ENCODE measurements at regions not wholly inside any gene's neighbourhood (a gene's known extent, or its start where the extent isn't known, plus 50 kb on each side); places are given as distances from the start of the nearest gene placed in this dataset.

GRCh38 chr11:95692526-95693260 is 96.9 kb downstream of the FAM76B start:
- DNase-seq (ENCODE audit: low read depth in 2 of 2), result no peak

- no peak for DNase-seq (ENCODE audit: low read depth in 2 of 2)
Measured at GRCh38 chr11:95690100-95690499, 99.5 kb downstream of the FAM76B start.

- no peak for DNase-seq (ENCODE audit: low read depth in 2 of 2)
Measured at GRCh38 chr11:95688501-95689222, 100.9 kb downstream of the FAM76B start.

GRCh38 chr11:95688015-95688414 is 101.6 kb downstream of the FAM76B start:
- DNase-seq (ENCODE audit: low read depth in 2 of 2), result no peak

- DNase-seq (ENCODE audit: low read depth in 2 of 2), result no peak
Measured at GRCh38 chr11:95686265-95686664, 103.3 kb downstream of the FAM76B start.

- no peak for DNase-seq (ENCODE audit: low read depth in 2 of 2)
Measured at GRCh38 chr11:95684701-95685100, 104.9 kb downstream of the FAM76B start.

- no peak for DNase-seq (ENCODE audit: low read depth in 2 of 2)
Measured at GRCh38 chr11:95684170-95684569, 105.4 kb downstream of the FAM76B start.

- no peak for DNase-seq (ENCODE audit: low read depth in 2 of 2)
Measured at GRCh38 chr11:95682552-95682951, 107.0 kb downstream of the FAM76B start.

- no peak for DNase-seq (ENCODE audit: low read depth in 2 of 2)
Measured at GRCh38 chr11:95680169-95680929, 109.2 kb downstream of the FAM76B start.

GRCh38 chr11:95678988-95679387 is 110.6 kb downstream of the FAM76B start:
- no peak for DNase-seq (ENCODE audit: low read depth in 2 of 2)

GRCh38 chr11:95676308-95676707 is 113.3 kb downstream of the FAM76B start:
- DNase-seq (ENCODE audit: low read depth in 2 of 2), result no peak

- no peak for DNase-seq (ENCODE audit: low read depth in 2 of 2)
Measured at GRCh38 chr11:95675585-95675984, 114.0 kb downstream of the FAM76B start.

- DNase-seq (ENCODE audit: low read depth in 2 of 2), result no peak
Measured at GRCh38 chr11:95674657-95675358, 114.8 kb downstream of the FAM76B start.

GRCh38 chr11:95671768-95672167 is 117.8 kb downstream of the FAM76B start:
- DNase-seq (ENCODE audit: low read depth in 2 of 2), result no peak

GRCh38 chr11:95668131-95668530 is 121.5 kb downstream of the FAM76B start:
- DNase-seq (ENCODE audit: low read depth in 2 of 2), result no peak

GRCh38 chr11:95661162-95661561 is 128.4 kb downstream of the FAM76B start:
- DNase-seq (ENCODE audit: low read depth in 2 of 2), result no peak

- no peak for DNase-seq (ENCODE audit: low read depth in 2 of 2)
Measured at GRCh38 chr11:95660038-95660437, 129.5 kb downstream of the FAM76B start.

- DNase-seq (ENCODE audit: low read depth in 2 of 2), result no peak
Measured at GRCh38 chr11:95659088-95659487, 130.5 kb downstream of the FAM76B start.

- DNase-seq (ENCODE audit: low read depth in 2 of 2), result no peak
Measured at GRCh38 chr11:95655536-95655935, 134.0 kb downstream of the FAM76B start.

GRCh38 chr11:95653680-95654079 is 135.9 kb downstream of the FAM76B start:
- no peak for DNase-seq (ENCODE audit: low read depth in 2 of 2)

GRCh38 chr11:95653099-95653498 is 136.5 kb downstream of the FAM76B start:
- DNase-seq (ENCODE audit: low read depth in 2 of 2), result no peak

- no peak for DNase-seq (ENCODE audit: low read depth in 2 of 2)
Measured at GRCh38 chr11:95652002-95652472, 137.5 kb downstream of the FAM76B start.

Data from stimulated activated CD4-positive, alpha-beta T cell treated with anti-CD3 and anti-CD28 coated beads, Interleukin-1b, Interleukin-23, amount 100 ng/mL, for 1 hour (primary cell).